ENCODE measurements at regions not wholly inside any gene's neighbourhood (a gene's known extent, or its start where the extent isn't known, plus 50 kb on each side); places are given as distances from the start of the nearest gene placed in this dataset.

DNA sequence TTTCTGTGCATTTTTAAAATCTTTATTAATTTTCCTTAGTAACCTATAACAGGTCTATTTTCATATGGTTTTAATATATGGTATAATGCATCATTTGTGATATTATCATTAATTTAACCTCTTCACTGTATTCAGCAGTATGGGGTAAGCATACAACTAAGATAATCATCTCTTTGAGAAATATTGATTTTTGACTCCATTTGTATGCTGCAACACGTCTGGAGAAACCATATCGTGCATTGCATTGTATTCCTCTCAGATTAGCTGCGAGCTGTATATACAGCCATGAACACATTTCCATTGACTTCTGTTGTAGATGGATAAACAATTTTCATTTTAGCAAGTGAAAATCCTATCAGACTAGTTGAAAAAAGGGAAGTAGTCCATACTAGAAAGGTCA lies 2275.8 kb upstream of the PCDH20 start:
- Histone ChIP-seq H3K27me3 (no peaks in the 10 kb centered on the region), H3K4me1 (peaks cover 5% of the 10 kb centered on the region; the same call in 1 of the 2 replicates), H3K9me3 (no peaks in the 10 kb centered on the region), H3K36me3 (no peaks in the 10 kb centered on the region), H3K4me3 (ENCODE audit: low read depth, low read length) (no peak overlapping the region)
- TF ChIP-seq CTCF (IDR thresholded peaks at IDR 0.05; ENCODE audit: low read depth, low read length), result no peak
- DNase-seq, result no peak

GRCh38 chr13:63690672-63691071 lies 2275.0 kb upstream of the PCDH20 start:
- Histone ChIP-seq H3K4me1 (peaks cover 5% of the 10 kb centered on the region; the same call in 1 of the 2 replicates), H3K27me3 (no peaks in the 10 kb centered on the region), H3K9me3 (no peaks in the 10 kb centered on the region), H3K36me3 (no peaks in the 10 kb centered on the region), H3K4me3 (ENCODE audit: low read depth, low read length) (no peak overlapping the region)
- no peak for TF ChIP-seq CTCF (IDR thresholded peaks at IDR 0.05; ENCODE audit: low read depth, low read length)
- DNase-seq, result peak; percentile 49

DNA sequence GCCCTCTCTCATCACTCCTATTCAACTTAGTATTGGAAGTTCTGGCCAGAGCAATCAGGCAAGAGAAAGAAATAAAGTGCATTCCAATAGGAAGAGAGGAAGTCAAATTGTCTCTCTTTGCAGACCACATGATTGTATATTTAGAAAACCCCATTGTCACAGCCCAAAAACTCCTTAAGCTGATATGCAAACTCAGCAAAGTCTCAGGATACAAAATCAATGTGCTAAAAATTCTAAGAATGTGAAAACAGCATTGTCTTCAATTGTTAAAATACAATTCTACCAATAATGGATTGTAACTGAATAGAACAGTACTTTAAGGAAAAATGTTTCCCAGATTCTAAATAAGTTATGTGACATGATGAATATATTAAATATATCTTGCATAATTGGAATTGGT lies 2269.2 kb upstream of the PCDH20 start:
- DNase-seq, result no peak
- Histone ChIP-seq H3K36me3 (no peaks in the 10 kb centered on the region), H3K9me3 (no peaks in the 10 kb centered on the region), H3K4me1 (no peaks in the 10 kb centered on the region), H3K27me3 (no peaks in the 10 kb centered on the region), H3K4me3 (ENCODE audit: low read depth, low read length) (no peak overlapping the region)
- TF ChIP-seq CTCF (IDR thresholded peaks at IDR 0.05; ENCODE audit: low read depth, low read length), result no peak

- Histone ChIP-seq H3K9me3 (no peaks in the 10 kb centered on the region), H3K4me1 (no peaks in the 10 kb centered on the region), H3K4me3 (ENCODE audit: low read depth, low read length) (no peak overlapping the region), H3K36me3 (no peaks in the 10 kb centered on the region), H3K27me3 (no peaks in the 10 kb centered on the region)
- no peak for DNase-seq
- no peak for TF ChIP-seq CTCF (IDR thresholded peaks at IDR 0.05; ENCODE audit: low read depth, low read length)
These were observed 2265.1 kb upstream of the PCDH20 start for GRCh38 chr13:63680704-63681103.

GRCh38 chr13:63671296-63671695 lies 2255.6 kb upstream of the PCDH20 start:
- Histone ChIP-seq H3K4me1 (no peaks in the 10 kb centered on the region), H3K9me3 (no peaks in the 10 kb centered on the region), H3K36me3 (no peaks in the 10 kb centered on the region), H3K4me3 (ENCODE audit: low read depth, low read length) (no peak overlapping the region), H3K27me3 (no peaks in the 10 kb centered on the region)
- TF ChIP-seq CTCF (IDR thresholded peaks at IDR 0.05; ENCODE audit: low read depth, low read length), result no peak
- DNase-seq, result no peak

DNA sequence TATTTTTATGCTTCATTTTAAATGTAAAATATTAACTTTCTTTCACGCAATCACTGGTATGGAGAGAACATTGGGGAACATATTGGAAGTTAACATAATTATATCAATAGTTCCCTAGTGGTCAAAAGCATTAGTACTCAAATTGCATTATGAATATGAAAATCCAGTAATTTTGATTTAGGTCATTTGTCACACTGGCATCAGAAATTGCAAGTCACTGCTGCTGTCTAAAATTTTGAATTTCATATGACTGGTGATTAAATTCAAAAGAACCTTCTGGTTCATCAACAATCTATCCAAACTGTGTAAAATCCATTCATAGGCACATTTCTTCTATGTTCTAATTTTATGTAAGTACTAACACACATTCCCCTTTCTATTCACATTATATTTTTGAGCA lies 2235.7 kb upstream of the PCDH20 start:
- no peaks in the 10 kb centered on the region; the same call in 1 of the 2 replicates for H3K4me1 ChIP-seq
- no peak for TF ChIP-seq CTCF (IDR thresholded peaks at IDR 0.05; ENCODE audit: low read depth, low read length)
- no peaks in the 10 kb centered on the region for H3K9me3 ChIP-seq
- DNase-seq, result no peak
- no peak overlapping the region for H3K4me3 ChIP-seq (ENCODE audit: low read depth, low read length)
- H3K27me3 ChIP-seq, result no peaks in the 10 kb centered on the region
- no peaks in the 10 kb centered on the region for H3K36me3 ChIP-seq

All from BE2C (cell line).